ENCODE measurements at regions not wholly inside any gene's neighbourhood (a gene's known extent, or its start where the extent isn't known, plus 50 kb on each side); places are given as distances from the start of the nearest gene placed in this dataset.

GRCh38 chr6:121557146-121557940 is 121.9 kb downstream of the GJA1 start:
- H3K36me3 ChIP-seq (ENCODE audit: control insufficient read depth, insufficient read depth, low read length): no peaks in the 10 kb centered on the region
- H3K4me1 Mint-ChIP-seq: no peaks in the 10 kb centered on the region
- no peak overlapping the region for H3K4me3 Mint-ChIP-seq
- H3K27me3 ChIP-seq (ENCODE audit: control insufficient read depth, insufficient read depth, low read length): no peaks in the 10 kb centered on the region
- H3K9me3 ChIP-seq (ENCODE audit: control insufficient read depth, insufficient read depth, low read length): no peaks in the 10 kb centered on the region
- WGBS (ENCODE audit: insufficient coverage): 90% methylated on average over 2 of the region's 2 CpGs
- DNase-seq: no peak
- peaks cover 9 to 16% of the 10 kb centered on the region in 2 donors for H3K9me3 Mint-ChIP-seq
- ATAC-seq: no peak
- no peaks in the 10 kb centered on the region for H3K36me3 Mint-ChIP-seq
- H3K27ac ChIP-seq (ENCODE audit: low read length): no peak overlapping the region
- H3K4me1 ChIP-seq (ENCODE audit: control insufficient read depth, insufficient read depth, low read length): no peaks in the 10 kb centered on the region
- no peak overlapping the region for H3K27ac Mint-ChIP-seq
- intact Hi-C loops (cut with micrococcal nuclease): no loop called here
- TF ChIP-seq, protein P1, sequence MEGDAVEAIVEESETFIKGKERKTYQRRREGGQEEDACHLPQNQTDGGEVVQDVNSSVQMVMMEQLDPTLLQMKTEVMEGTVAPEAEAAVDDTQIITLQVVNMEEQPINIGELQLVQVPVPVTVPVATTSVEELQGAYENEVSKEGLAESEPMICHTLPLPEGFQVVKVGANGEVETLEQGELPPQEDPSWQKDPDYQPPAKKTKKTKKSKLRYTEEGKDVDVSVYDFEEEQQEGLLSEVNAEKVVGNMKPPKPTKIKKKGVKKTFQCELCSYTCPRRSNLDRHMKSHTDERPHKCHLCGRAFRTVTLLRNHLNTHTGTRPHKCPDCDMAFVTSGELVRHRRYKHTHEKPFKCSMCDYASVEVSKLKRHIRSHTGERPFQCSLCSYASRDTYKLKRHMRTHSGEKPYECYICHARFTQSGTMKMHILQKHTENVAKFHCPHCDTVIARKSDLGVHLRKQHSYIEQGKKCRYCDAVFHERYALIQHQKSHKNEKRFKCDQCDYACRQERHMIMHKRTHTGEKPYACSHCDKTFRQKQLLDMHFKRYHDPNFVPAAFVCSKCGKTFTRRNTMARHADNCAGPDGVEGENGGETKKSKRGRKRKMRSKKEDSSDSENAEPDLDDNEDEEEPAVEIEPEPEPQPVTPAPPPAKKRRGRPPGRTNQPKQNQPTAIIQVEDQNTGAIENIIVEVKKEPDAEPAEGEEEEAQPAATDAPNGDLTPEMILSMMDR (IDR thresholded peaks at IDR 0.05): no peak
- no peak overlapping the region for H3K4me3 ChIP-seq (ENCODE audit: low read length)
- H3K27me3 Mint-ChIP-seq (ENCODE audit: low read depth in 2 of 2): no peaks in the 10 kb centered on the region

- 100% methylated on average over 2 of the region's 3 CpGs for WGBS (ENCODE audit: insufficient coverage)
- Histone ChIP-seq H3K27ac (ENCODE audit: low read length) (no peak overlapping the region), H3K4me3 (ENCODE audit: low read length) (no peak overlapping the region), H3K4me1 (ENCODE audit: control insufficient read depth, insufficient read depth, low read length) (no peaks in the 10 kb centered on the region), H3K36me3 (ENCODE audit: control insufficient read depth, insufficient read depth, low read length) (no peaks in the 10 kb centered on the region), H3K9me3 (ENCODE audit: control insufficient read depth, insufficient read depth, low read length) (peaks cover 5% of the 10 kb centered on the region), H3K27me3 (ENCODE audit: control insufficient read depth, insufficient read depth, low read length) (no peaks in the 10 kb centered on the region)
- Mint-ChIP-seq H3K27me3 (ENCODE audit: low read depth in 2 of 2) (no peaks in the 10 kb centered on the region), H3K36me3 (no peaks in the 10 kb centered on the region), H3K9me3 (peaks cover 12 to 18% of the 10 kb centered on the region in 2 donors), H3K4me3 (no peak overlapping the region), H3K27ac (no peak overlapping the region), H3K4me1 (no peaks in the 10 kb centered on the region)
- TF ChIP-seq, protein P1 (IDR thresholded peaks at IDR 0.05): no peak
- ATAC-seq (no peak), DNase-seq (no peak)
- intact Hi-C loops (cut with micrococcal nuclease): no loop called here
Observed at GRCh38 chr6:121559611-121560269, 124.3 kb downstream of the GJA1 start.

DNA sequence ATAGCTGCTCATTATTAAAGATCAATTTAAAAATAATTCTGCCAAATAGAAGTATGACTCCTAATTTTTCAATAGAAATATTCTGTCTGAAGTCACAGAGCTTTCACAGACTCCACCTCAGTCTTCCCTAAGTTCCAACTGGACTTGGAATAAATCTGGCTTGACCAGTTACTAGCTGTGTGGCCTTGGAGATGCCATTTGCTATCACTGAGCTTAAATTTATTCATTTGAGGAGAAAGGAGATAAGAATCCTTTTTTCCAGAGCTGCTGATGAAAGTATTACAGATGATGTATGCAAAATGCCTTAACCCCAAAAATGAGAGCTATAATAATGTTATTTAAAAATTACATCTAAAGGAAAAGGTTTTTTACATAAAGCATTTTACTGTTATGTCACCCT is 125.0 kb downstream of the GJA1 start:
- Mint-ChIP-seq H3K36me3 (no peaks in the 10 kb centered on the region), H3K27ac (no peak overlapping the region), H3K27me3 (ENCODE audit: low read depth in 2 of 2) (no peaks in the 10 kb centered on the region), H3K9me3 (peaks cover 12 to 20% of the 10 kb centered on the region in 2 donors), H3K4me1 (no peaks in the 10 kb centered on the region), H3K4me3 (no peak overlapping the region)
- Histone ChIP-seq H3K4me1 (ENCODE audit: control insufficient read depth, insufficient read depth, low read length) (no peaks in the 10 kb centered on the region), H3K27me3 (ENCODE audit: control insufficient read depth, insufficient read depth, low read length) (no peaks in the 10 kb centered on the region), H3K4me3 (ENCODE audit: low read length) (no peak overlapping the region), H3K27ac (ENCODE audit: low read length) (no peak overlapping the region), H3K36me3 (ENCODE audit: control insufficient read depth, insufficient read depth, low read length) (no peaks in the 10 kb centered on the region), H3K9me3 (ENCODE audit: control insufficient read depth, insufficient read depth, low read length) (peaks cover 5% of the 10 kb centered on the region)
- ATAC-seq: no peak
- TF ChIP-seq, protein P1 (IDR thresholded peaks at IDR 0.05): no peak
- DNase-seq: no peak
- intact Hi-C loops (cut with micrococcal nuclease): no loop called here
